HEK293T (cell line): ENCODE measurements at regions not wholly inside any gene's neighbourhood (a gene's known extent, or its start where the extent isn't known, plus 50 kb on each side); places are given as distances from the start of the nearest gene placed in this dataset.

Source experiments
- CTCF ChIA-PET: fragments of 350-600 bp; formaldehyde crosslinking; extraction: SDS; loops from one replicate; lab custom pipeline; 2021; ENCODE audit warnings: antibody characterized with exemption, inconsistent platforms; lab: Yijun Ruan, JAX
- POLR2A ChIA-PET: fragments of 350-600 bp; formaldehyde crosslinking; extraction: SDS; loops from one replicate; lab custom pipeline; 2020; ENCODE audit warnings: antibody characterized with exemption, inconsistent platforms; lab: Yijun Ruan, JAX
- DNase-seq: peaks from one replicate; pipeline ENCODE4 v3.0.0; 2012; ENCODE audit warnings: mixed read lengths; ENCODE audit errors: extremely low spot score
- ARNT ChIP-seq: fragments of 450-650 bp; IDR thresholded peaks from 2 replicates; pipeline ENCODE4 v1.6.1; 2017; ENCODE audit warnings: mild to moderate bottlenecking
- BHLHE40 ChIP-seq: fragments of 450-650 bp; IDR thresholded peaks from 2 replicates; pipeline ENCODE4 v1.6.1; 2016; ENCODE audit warnings: mild to moderate bottlenecking, moderate library complexity, borderline replicate concordance
- CTBP1 ChIP-seq: fragments of 450-650 bp; IDR thresholded peaks from 2 replicates; pipeline ENCODE4 v1.6.1; 2016; ENCODE audit warnings: borderline replicate concordance
- ELF4 ChIP-seq: fragments of 450-650 bp; IDR thresholded peaks from 2 replicates; pipeline ENCODE4 v1.6.1; 2017; ENCODE audit warnings: antibody characterized with exemption
- FOXA1 ChIP-seq: fragments of 450-650 bp; IDR thresholded peaks from 2 replicates; pipeline ENCODE4 v1.6.1; 2016; ENCODE audit warnings: mild to moderate bottlenecking
- FOXK2 ChIP-seq: fragments of 450-650 bp; IDR thresholded peaks from 2 replicates; pipeline ENCODE4 v1.6.1; 2016; ENCODE audit warnings: mild to moderate bottlenecking
- FOXM1 ChIP-seq: fragments of 450-650 bp; IDR thresholded peaks from 2 replicates; pipeline ENCODE4 v1.6.1; 2017; ENCODE audit warnings: mild to moderate bottlenecking, borderline replicate concordance
- HDGF ChIP-seq: fragments of 450-650 bp; IDR thresholded peaks from 2 replicates; pipeline ENCODE4 v1.6.1; 2017; ENCODE audit warnings: antibody characterized with exemption, borderline replicate concordance
- L3MBTL2 ChIP-seq: fragments of 450-650 bp; conservative IDR thresholded peaks from 2 replicates; pipeline ENCODE4 v1.6.1; 2016; ENCODE audit warnings: mild to moderate bottlenecking
- LEF1 ChIP-seq: fragments of 450-650 bp; IDR thresholded peaks from 2 replicates; pipeline ENCODE4 v1.6.1; 2017; ENCODE audit warnings: mild to moderate bottlenecking, borderline replicate concordance
- NFRKB ChIP-seq: fragments of 450-650 bp; IDR thresholded peaks from 2 replicates; pipeline ENCODE4 v1.6.1; 2016; ENCODE audit warnings: mild to moderate bottlenecking, moderate library complexity
- SP1 ChIP-seq: fragments of 450-650 bp; IDR thresholded peaks from 2 replicates; pipeline ENCODE4 v1.6.1; 2017
- SUZ12 ChIP-seq: fragments of 450-650 bp; IDR thresholded peaks from 2 replicates; pipeline ENCODE4 v1.6.1; 2016; ENCODE audit warnings: mild to moderate bottlenecking
- TARDBP ChIP-seq: fragments of 450-650 bp; IDR thresholded peaks from 2 replicates; pipeline ENCODE4 v1.6.1; 2016
- ZNF384 ChIP-seq: fragments of 450-650 bp; IDR thresholded peaks from 2 replicates; pipeline ENCODE4 v1.6.1; 2016
- TF ChIP-seq, protein P1 (sequence below): fragments of 450-650 bp; IDR thresholded peaks from 2 replicates; pipeline ENCODE4 v1.6.1; 2016

GRCh38 chr3:31237887-31238286 lies 294.8 kb upstream of the STT3B start:
- DNase-seq = no peak
- POLR2A ChIA-PET = no interaction called here
- CTCF ChIA-PET = no interaction called here
- TF ChIP-seq HDGF = no peak
- TF ChIP-seq ELF4 = no peak
- TF ChIP-seq CTBP1 = no peak
- TF ChIP-seq ARNT = no peak
- TF ChIP-seq TARDBP = no peak
- TF ChIP-seq L3MBTL2 = no peak
- TF ChIP-seq ZNF384 = no peak

GRCh38 chr3:31240013-31240412 lies 292.7 kb upstream of the STT3B start:
- TF ChIP-seq L3MBTL2 = no peak
- no peak for TF ChIP-seq ARNT
- TF ChIP-seq, protein P1, sequence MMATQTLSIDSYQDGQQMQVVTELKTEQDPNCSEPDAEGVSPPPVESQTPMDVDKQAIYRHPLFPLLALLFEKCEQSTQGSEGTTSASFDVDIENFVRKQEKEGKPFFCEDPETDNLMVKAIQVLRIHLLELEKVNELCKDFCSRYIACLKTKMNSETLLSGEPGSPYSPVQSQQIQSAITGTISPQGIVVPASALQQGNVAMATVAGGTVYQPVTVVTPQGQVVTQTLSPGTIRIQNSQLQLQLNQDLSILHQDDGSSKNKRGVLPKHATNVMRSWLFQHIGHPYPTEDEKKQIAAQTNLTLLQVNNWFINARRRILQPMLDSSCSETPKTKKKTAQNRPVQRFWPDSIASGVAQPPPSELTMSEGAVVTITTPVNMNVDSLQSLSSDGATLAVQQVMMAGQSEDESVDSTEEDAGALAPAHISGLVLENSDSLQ = no peak
- DNase-seq = no peak
- POLR2A ChIA-PET = no interaction called here
- CTCF ChIA-PET = no interaction called here

GRCh38 chr3:31240466-31240865 lies 292.3 kb upstream of the STT3B start:
- DNase-seq = no peak
- TF ChIP-seq TARDBP (no peak), ARNT (no peak), BHLHE40 (no peak), FOXK2 (no peak), CTBP1 (no peak), SP1 (no peak), NFRKB (no peak), ELF4 (no peak), L3MBTL2 (no peak), SUZ12 (no peak), FOXA1 (no peak), LEF1 (no peak), ZNF384 (no peak), HDGF (no peak)
- TF ChIP-seq, protein P1 = no peak
- CTCF ChIA-PET = no interaction called here
- POLR2A ChIA-PET = no interaction called here

DNA sequence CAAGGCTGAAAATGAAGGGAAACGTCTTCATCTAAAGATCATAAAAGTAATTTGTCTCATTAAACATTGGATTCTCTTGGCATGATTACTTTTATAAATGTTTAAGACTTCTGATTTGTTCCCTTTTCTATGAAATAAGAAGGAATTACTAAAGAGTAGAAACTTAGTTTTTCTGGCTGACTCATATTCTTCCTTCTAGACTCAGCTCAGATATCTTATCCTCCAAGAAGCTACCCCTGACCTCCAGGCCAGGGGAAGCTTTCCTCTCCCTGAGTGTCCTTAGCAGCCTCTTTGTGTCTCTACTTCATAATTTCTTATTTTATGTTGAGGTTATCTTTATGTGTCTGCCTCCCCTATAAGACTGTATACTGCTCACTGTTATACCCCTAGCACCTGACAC lies 291.9 kb upstream of the STT3B start:
- CTCF ChIA-PET = no interaction called here
- POLR2A ChIA-PET = no interaction called here
- DNase-seq = no peak
- no peak for TF ChIP-seq SUZ12
- no peak for TF ChIP-seq ZNF384
- TF ChIP-seq FOXK2 = no peak
- TF ChIP-seq BHLHE40 = no peak
- no peak for TF ChIP-seq L3MBTL2
- no peak for TF ChIP-seq LEF1
- TF ChIP-seq SP1 = no peak
- TF ChIP-seq FOXA1 = no peak
- TF ChIP-seq FOXM1 = no peak
- TF ChIP-seq, protein P1 = no peak

DNA sequence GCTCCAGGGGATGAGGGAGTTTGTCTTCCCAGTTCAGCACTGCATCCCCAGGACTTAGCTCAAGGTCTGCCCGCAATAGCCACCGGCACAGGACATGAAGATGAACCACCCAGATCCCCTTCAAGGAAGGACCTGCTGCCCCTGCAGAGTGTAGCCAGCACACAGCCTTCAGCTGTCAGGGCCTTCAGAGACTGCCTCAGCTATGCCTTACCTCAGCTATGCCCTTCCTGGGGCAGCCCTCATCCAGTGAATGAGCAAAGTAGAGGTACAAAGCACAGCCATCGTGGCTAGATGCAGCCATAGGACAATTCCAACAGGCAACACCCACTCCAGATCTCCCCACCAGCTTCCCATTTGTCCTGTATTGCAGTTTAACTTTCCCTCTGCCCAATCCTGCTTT lies 291.2 kb upstream of the STT3B start:
- POLR2A ChIA-PET = no interaction called here
- TF ChIP-seq FOXM1 = no peak
- DNase-seq = no peak
- CTCF ChIA-PET = no interaction called here

DNA sequence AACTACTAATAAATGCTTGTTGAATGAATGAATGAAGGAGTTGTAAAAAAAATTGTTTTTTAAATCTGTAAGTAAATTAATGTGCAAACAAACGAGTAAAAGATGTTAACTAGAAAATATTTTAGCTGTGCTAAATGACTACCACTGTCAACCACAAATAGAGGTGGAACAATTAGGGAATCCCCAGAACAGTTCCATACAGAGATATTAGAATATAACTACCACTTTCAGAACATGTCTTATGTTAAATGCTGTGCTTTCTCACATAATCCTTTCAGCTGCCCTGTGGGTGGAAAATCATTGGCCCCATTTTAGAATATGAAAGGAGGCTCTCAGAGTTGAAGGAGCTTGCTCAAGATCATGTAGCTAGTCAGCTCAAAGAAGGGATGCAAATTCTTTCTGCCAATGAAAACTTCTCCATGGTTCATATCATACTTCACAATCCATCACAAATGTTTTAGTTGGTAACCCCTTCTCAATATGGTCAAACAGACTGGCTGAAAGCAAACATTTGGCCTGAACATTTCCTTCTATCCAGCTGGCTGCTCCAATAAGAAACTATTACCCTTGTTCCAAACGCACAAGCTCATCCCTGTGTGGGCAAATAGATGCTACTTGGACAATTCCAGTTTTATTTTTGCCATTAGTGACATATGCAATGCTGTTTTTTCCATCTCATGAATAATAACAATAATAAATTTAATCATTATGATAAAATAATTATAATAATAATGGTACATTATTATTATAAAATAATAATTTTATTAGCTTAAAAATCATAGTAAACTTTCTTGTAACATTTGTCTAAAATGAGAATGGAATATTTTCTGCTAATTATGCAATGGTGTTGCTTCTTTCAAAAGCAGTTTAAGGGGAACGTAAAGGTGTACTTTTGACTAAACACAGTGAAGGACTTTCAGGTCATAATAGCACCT lies 290.4 kb upstream of the STT3B start:
- TF ChIP-seq, protein P1 = no peak
- no peak for TF ChIP-seq L3MBTL2
- no peak for TF ChIP-seq HDGF
- TF ChIP-seq BHLHE40 = no peak
- ChIA-PET POLR2A (no interaction called here), CTCF (no interaction called here)
- DNase-seq = no peak
